ENCODE measurements at regions not wholly inside any gene's neighbourhood (a gene's known extent, or its start where the extent isn't known, plus 50 kb on each side); places are given as distances from the start of the nearest gene placed in this dataset.

DNA sequence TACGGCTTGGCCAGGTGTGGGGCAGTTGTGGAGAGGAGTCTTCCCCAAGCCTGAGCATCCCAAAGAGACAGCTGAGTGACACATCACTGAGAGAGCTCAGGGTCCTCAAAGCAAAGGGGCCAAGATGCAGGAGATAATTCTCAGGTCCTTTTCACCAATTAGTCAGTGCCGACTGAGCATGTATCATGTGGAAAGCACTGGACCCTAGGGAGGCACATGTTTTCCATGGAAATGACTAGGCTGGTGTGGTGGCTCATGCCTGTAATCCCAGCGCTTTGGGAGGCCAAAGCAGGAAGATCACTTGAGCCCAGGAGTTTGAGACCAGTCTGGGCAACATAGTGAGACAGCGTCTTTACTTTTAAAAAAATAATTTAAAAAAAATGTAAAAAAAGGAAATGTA, 67.3 kb upstream of the PRPS1 start:
- DNase-seq (ENCODE audit: low spot score), result no peak

DNA sequence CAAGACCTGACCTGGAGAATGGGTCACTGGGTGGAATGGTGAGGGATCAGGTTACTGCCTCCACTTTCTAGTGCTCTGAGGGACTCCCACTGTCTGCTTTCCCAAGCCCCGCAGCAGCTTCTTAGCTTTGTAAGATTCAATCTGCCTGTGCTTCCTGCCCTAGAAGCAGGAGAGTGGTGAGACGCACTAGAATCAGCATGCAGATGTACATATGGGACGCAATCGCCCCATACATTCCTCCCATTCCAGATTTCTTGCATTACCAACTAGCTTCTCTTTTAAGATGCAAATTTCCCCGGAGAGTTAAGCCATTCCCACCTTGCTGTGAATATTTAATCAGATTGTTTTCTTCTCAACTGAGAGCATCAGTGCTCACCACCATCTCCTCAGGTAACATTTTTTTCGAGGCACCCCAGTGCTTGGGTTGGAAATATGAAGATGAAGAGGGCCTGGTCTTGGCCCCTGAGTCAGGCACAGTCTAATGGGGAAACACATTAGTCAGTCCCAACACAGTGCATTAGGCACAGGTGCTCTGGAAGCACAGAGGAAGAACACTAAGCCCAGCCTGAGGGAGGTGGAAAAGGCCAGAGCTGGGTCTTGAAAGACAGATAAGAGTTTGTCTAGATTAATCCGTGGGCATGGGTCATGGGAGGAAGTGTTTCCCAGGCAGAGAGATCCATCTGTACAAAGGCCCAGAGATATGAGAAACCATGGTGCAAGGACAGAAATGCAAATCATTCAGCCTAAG, 66.7 kb upstream of the PRPS1 start:
- no peak for DNase-seq (ENCODE audit: low spot score)

DNA sequence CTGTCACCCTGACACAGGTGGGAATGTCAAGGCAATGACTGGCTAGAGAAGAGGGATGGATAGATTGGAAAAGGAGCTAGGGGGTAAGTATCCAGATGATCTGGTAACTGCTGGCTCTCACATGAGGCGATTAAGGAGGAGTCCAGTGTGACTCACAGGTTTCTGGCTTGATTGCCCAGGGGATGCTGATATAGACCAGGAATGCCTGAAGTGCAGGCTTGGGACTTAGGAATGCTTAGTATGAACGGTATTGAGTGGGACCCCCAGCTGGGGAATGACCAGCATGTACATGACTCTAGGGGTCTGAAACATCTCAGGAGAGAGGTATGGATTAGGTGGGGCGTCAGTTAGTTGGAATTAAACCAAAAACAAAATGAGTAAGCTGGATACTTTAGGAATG, 65.8 kb upstream of the PRPS1 start:
- DNase-seq (ENCODE audit: low spot score), result no peak

DNA sequence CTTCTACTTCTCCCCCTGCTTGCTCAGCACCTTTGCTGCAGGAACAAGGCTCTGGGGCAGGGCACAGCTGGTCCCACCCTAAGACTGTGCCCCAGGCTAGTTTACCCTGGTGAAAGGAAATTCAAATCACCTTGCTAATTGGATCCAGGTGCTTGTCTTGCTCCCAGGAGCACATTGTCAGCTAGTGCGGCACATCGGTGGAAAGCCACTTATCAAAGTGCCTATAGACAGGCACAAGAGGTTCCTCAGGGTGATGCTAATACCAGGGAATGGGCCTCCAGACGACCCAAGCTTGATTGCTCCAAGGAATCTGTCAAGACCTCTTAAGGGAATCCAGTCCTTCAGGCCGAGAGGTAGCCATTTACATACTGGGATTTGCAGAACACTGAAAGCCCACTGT, 64.5 kb upstream of the PRPS1 start:
- DNase-seq (ENCODE audit: low spot score), result no peak

DNA sequence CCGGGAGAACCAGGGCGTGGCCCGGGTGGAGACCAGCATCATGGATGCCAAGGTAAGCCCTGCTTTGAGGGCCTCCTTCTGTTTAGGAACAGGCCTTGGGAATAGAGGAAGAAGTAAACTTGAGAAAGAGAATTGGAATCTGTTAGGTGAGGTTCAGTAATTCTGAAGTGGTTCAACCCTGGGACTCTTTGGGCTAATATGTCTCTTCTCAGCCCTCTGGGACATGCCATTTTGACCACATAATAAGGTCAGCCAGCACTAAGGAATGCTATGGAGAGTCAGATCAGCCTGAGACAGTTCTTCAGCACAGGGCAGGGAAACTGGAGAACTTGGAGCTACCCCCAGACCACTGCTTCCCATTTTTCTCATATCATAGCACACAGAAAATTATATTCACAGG, 63.3 kb upstream of the PRPS1 start:
- no peak for DNase-seq (ENCODE audit: low spot score)

DNA sequence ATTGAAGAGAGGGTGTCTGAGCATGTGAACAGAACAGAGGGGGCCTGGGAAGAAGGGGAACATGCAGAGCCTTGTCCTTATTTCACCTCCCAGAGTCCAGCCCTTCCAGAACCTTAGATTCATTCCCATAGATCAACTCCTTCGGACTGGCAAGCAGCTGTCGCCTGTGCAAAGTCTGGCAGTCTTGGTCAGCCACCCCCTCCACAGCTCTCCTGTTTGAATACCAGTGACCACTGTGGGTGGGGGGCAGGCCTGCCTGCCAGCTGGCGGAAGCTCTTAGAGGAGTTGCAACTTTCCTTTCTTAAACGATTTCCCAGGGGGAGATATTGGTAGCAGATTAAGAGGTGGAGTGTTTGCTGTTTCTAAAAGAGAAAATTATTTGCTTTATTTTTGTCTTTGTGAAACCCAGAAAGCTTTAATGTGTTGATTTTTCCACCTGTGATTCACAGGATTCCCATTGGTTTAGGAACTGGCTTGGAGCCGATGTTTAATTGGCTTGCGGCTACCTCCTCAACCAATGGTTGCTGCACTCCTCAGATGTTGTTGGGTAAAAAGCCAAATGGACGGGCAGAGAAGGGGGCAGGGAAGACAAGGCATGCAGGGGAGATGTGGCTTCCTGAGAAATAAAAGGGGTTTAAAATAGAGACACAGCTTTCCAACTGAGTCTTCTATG, 62.2 kb upstream of the PRPS1 start:
- DNase-seq (ENCODE audit: low spot score), result no peak

DNA sequence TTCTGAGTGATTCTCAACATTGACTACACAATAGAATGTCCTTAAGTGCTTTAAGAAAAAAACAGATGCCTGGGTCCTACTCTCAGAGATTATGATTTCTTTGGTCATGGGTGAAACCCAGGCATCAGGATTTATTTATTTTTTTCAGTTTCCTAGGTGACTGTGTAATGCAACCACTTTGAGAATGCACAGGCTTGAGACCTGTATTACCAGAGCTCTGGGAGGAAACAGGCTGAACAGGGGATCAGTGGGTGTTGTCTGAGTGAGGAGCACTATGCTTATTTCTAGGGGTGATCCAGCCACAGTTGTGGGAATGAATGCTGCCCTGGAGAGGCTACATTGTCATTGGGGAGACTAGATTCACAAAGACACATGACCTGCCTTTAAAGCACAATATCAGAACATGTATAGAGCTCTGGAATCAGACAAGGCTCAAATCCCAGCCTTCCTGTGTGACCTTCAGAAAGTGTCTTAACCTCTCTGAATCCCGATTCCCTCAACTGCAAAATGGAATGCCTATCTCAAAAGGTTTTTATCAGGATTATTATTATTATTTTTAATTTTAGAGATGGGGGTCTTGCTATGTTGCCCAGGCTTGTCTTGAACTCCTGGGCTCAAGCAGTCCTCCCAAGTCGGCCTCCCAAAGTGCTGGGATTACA, 61.6 kb upstream of the PRPS1 start:
- no peak for DNase-seq (ENCODE audit: low spot score)

DNA sequence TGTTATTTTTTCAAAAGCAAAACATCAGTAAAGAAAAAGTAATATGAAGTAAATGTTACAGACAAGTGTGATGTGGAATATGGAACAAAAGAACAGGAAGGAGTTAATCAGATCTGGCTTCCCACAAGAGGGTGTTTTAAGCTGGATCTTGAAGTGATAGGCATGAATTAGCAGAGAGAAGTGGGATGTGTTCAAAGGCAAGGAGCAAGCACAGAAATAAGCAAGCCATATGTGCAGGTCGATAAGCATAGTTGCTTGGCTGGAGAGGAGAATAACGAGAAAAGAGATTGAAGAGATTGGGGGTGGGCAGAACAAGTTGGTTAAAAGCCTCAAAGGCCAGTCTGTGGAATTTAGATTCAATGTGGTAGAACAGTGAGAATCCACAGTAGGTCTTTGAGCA, 60.9 kb upstream of the PRPS1 start:
- no peak for DNase-seq (ENCODE audit: low spot score)

DNA sequence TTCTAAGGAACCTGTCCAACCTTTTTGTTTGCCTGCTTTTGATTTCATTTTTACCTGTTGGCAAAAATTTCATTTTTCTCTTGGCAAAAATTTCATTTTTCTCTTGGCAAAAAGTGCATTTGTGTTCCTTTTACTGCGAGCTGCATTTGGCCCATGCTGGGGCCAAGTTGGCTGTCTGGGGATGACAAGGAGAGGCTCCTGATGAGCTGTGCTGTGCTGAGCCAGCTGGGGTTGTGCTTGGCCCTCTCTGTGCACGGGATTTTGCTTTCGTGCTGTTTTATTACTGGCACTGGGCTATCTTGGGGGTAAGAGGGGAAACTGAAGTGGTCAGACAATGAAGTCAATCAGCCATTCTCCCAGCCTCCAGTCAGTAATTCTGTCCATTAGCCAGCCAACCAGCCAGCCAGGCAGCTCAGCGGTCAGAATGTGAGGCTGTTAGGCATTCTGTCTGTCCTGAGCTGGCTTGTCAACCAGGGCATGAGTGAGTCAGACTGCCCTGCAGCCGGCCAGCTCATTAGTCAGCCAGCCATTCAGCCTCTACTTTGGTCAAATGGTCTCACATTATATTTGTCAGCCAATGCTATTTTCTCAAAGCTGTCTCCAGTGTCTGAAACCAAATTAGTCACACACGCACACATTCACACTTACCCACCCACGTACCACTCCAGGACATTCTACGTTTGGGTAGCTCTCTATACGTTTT, 56.9 kb upstream of the PRPS1 start:
- DNase-seq (ENCODE audit: low spot score), result no peak

DNA sequence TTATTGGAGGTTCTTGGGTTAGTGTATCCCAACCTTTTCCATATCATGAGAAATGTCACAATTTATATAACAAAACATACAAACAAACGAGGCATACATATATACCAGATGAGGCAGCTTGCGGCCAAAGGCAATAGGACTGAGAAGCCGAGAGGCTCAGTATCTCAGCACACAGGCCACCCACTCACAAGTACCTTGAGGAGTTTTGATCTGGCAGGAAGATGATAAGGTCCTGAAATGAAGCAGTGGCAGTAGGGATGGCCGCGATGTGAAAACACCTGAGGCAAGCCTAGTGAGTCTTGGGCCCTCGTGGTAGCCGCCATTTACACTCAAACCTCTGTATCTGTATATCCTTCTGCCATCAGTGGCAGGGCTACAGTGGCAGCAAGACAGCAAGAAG, 55.3 kb upstream of the PRPS1 start:
- no peak for DNase-seq (ENCODE audit: low spot score)

DNA sequence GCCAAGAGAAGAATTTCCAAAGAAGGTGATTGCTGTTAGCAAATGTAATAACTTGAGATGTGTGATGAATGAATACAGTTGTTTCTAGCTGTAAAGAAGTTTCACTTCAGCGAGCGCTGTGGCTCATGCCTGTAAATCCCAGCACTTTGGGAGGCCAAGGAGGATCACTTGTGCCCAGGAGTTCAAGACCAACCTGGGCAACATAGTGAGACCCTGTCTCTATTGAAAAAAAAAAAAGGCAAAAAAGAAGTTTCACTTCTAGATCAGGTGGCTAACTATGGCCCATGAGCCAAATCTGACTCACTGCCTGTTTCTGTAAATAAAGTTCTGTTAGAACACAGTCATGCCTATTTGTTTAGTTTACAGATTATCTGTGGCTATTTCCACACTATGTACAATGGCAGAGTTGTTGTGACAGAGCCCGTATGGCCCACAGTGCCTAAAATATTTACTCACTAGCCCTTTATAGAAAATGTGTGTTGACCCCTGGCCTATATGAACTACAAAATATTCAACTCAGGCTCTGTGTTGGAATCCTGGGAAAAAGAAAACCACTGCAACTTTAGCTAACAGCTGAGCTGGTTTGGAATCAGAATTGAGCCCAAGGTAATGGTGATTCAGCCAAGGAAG, 54.1 kb upstream of the PRPS1 start:
- no peak for DNase-seq (ENCODE audit: low spot score)

DNA sequence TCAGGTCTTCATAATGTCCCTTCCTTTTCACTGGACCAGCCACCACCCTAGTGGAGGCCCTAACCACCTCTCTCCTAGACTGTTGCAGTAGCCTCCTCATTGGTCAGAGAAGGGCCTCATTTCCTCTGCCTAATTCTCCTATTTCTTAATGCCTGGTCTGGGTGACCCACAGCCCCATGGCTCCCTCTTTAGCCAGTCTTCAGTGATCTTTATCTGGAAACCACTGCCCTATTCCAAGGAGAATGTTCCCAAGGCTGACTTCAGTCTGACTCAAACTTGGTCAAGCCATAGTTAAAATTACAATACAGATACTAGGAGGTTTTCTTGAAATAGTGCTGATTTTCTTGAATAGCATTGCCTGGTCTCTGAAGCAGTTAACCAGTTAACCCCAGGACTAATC, 53.6 kb upstream of the PRPS1 start:
- DNase-seq (ENCODE audit: low spot score), result no peak

DNA sequence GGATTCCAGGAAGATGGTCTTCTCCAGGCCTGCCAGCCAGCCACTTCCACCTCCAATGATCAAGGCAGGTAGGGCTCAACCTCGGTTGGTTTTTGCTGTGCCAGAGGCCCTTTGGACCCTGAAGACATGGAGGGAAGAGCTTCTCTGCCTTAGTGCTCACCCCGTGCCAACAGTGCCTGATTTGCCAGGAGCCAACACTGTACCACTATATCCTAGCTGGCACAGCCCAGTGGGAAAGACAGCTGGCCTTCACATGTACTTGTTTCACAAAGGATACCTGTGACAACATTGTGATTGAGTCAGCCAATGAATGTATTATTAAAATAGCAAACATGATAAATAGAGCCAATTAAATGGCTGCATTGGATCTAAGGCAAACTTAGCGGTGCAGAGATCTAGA, 51.9 kb upstream of the PRPS1 start:
- no peak for DNase-seq (ENCODE audit: low spot score)

DNA sequence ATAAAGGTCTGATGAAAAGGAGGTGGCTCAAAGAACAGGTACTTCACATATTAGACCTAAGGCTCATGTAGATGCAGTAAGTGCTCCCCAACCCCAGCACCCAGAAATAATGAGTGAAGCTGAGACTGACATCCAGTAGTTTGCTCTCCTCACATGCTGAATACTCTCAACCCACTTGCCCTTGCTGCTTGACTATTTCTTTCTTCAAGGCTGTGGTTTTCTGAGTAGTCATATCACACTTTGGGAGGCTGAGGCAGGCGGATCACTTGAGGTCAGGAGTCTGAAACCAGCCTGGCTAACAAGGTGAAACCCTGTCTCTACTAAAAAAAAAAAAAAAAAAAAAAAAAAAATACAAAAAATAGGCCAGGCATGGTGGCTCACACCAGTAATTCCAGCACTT, 51.5 kb upstream of the PRPS1 start:
- no peak for DNase-seq (ENCODE audit: low spot score)

DNA sequence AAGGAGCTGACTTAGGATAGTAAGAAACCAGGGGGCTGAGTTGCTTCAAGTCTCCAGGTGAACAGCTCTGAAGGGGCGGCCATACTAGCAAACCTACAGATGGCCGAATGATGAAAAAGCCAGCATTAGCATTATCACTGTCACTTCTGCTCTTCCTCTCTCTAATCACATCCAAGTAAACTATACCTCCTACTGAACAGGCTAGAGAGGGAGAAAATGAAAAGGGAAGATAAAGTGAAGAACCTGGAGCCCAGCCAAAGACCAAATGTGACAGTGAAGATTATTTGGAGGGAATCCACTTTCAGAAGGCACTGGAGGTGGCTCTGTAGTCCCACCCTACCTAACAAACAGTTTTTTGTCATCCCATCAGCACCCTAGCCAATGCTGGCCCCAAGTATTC, 50.4 kb upstream of the PRPS1 start:
- DNase-seq (ENCODE audit: low spot score), result no peak

Measured in CD4-positive, alpha-beta T cell treated with Interleukin-6 at 100 ng/mL for 8 hours (primary cell).